ENCODE measurements at regions not wholly inside any gene's neighbourhood (a gene's known extent, or its start where the extent isn't known, plus 50 kb on each side); places are given as distances from the start of the nearest gene placed in this dataset.

- no peak for TF ChIP-seq CTCF (conservative IDR thresholded peaks at IDR 0.05; ENCODE audit: low read length)
- no peak for TF ChIP-seq EZH2phosphoT487 (IDR thresholded peaks at IDR 0.05; ENCODE audit: borderline replicate concordance, low read depth, low read length)
- no peaks in the 10 kb centered on the region for H4K20me1 ChIP-seq (ENCODE audit: insufficient read depth, low read length)
- H3K79me2 ChIP-seq (ENCODE audit: insufficient read depth, low read depth, low read length) = no peaks in the 10 kb centered on the region
- H3K36me3 ChIP-seq (ENCODE audit: insufficient read depth, low read length) = no peaks in the 10 kb centered on the region
- H3K4me2 ChIP-seq (ENCODE audit: low read length) = no peak overlapping the region
- CTCF ChIA-PET (ENCODE audit: unreplicated experiment) = no interaction called here
- H2AFZ ChIP-seq (ENCODE audit: low read length) = no peak overlapping the region
- no peaks in the 10 kb centered on the region for H3K9me3 ChIP-seq (ENCODE audit: low read length)
- H3K27ac ChIP-seq (ENCODE audit: low read depth, low read length, poor library complexity, severe bottlenecking) = no peak overlapping the region
- intact Hi-C loops (cut with micrococcal nuclease; ENCODE audit: unreplicated experiment) = no loop called here
- no peak overlapping the region for H3K4me3 ChIP-seq (ENCODE audit: low read depth, low read length, poor library complexity, severe bottlenecking)
- no peaks in the 10 kb centered on the region for H3K4me1 ChIP-seq (ENCODE audit: insufficient read depth, low read length, poor library complexity, severe bottlenecking)
- H3K9me2 ChIP-seq (ENCODE audit: insufficient read depth, low read length) = no peaks in the 10 kb centered on the region
- POLR2A ChIA-PET = no interaction called here
- no TSS peak for BruUV-seq (replicated peaks)
- no peak for DNase-seq (ENCODE audit: low spot score)
These were observed 347.3 kb upstream of the CDH4 start for GRCh38 chr20:60904730-60905129.

GRCh38 chr20:60905919-60906318, 346.1 kb upstream of the CDH4 start:
- BruUV-seq (replicated peaks) = no TSS peak
- Histone ChIP-seq H3K9me3 (ENCODE audit: low read length) (no peaks in the 10 kb centered on the region), H4K20me1 (ENCODE audit: insufficient read depth, low read length) (no peaks in the 10 kb centered on the region), H3K79me2 (ENCODE audit: insufficient read depth, low read depth, low read length) (no peaks in the 10 kb centered on the region), H2AFZ (ENCODE audit: low read length) (no peak overlapping the region), H3K9me2 (ENCODE audit: insufficient read depth, low read length) (no peaks in the 10 kb centered on the region), H3K4me3 (ENCODE audit: low read depth, low read length, poor library complexity, severe bottlenecking) (no peak overlapping the region), H3K4me2 (ENCODE audit: low read length) (no peak overlapping the region), H3K36me3 (ENCODE audit: insufficient read depth, low read length) (no peaks in the 10 kb centered on the region), H3K27ac (ENCODE audit: low read depth, low read length, poor library complexity, severe bottlenecking) (no peak overlapping the region), H3K4me1 (ENCODE audit: insufficient read depth, low read length, poor library complexity, severe bottlenecking) (no peaks in the 10 kb centered on the region)
- intact Hi-C loops (cut with micrococcal nuclease; ENCODE audit: unreplicated experiment) = no loop called here
- TF ChIP-seq CTCF (conservative IDR thresholded peaks at IDR 0.05; ENCODE audit: low read length) (no peak), EZH2phosphoT487 (IDR thresholded peaks at IDR 0.05; ENCODE audit: borderline replicate concordance, low read depth, low read length) (no peak)
- DNase-seq (ENCODE audit: low spot score) = no peak
- ChIA-PET CTCF (ENCODE audit: unreplicated experiment) (no interaction called here), POLR2A (no interaction called here)

GRCh38 chr20:60906555-60906954, 345.5 kb upstream of the CDH4 start:
- POLR2A ChIA-PET = no interaction called here
- no peak overlapping the region for H3K4me2 ChIP-seq (ENCODE audit: low read length)
- H3K9me2 ChIP-seq (ENCODE audit: insufficient read depth, low read length) = no peaks in the 10 kb centered on the region
- TF ChIP-seq EZH2phosphoT487 (IDR thresholded peaks at IDR 0.05; ENCODE audit: borderline replicate concordance, low read depth, low read length) (no peak), CTCF (conservative IDR thresholded peaks at IDR 0.05; ENCODE audit: low read length) (no peak)
- CTCF ChIA-PET (ENCODE audit: unreplicated experiment) = no interaction called here
- DNase-seq (ENCODE audit: low spot score) = no peak
- no peaks in the 10 kb centered on the region for H3K36me3 ChIP-seq (ENCODE audit: insufficient read depth, low read length)
- H3K9me3 ChIP-seq (ENCODE audit: low read length) = no peaks in the 10 kb centered on the region
- no peaks in the 10 kb centered on the region for H3K79me2 ChIP-seq (ENCODE audit: insufficient read depth, low read depth, low read length)
- no peaks in the 10 kb centered on the region for H4K20me1 ChIP-seq (ENCODE audit: insufficient read depth, low read length)
- H3K4me3 ChIP-seq (ENCODE audit: low read depth, low read length, poor library complexity, severe bottlenecking) = no peak overlapping the region
- no TSS peak for BruUV-seq (replicated peaks)
- H3K27ac ChIP-seq (ENCODE audit: low read depth, low read length, poor library complexity, severe bottlenecking) = no peak overlapping the region
- no peak overlapping the region for H2AFZ ChIP-seq (ENCODE audit: low read length)
- intact Hi-C loops (cut with micrococcal nuclease; ENCODE audit: unreplicated experiment) = no loop called here
- H3K4me1 ChIP-seq (ENCODE audit: insufficient read depth, low read length, poor library complexity, severe bottlenecking) = no peaks in the 10 kb centered on the region

Data from OCI-LY7 (cell line).